K562 (cell line): ENCODE measurements at regions not wholly inside any gene's neighbourhood (a gene's known extent, or its start where the extent isn't known, plus 50 kb on each side); places are given as distances from the start of the nearest gene placed in this dataset.
A peak's percentile ranks its signal among the peaks of the same experiment; 100 is the strongest.

ENCODE experiments used
- BDP1 ChIP-seq: IDR thresholded peaks from 3 replicates; pipeline ENCODE4 v1.6.1; 2011; ENCODE audit not compliant: insufficient read length, insufficient read depth
- CBX5 ChIP-seq: IDR thresholded peaks from 2 replicates; pipeline ENCODE4 v1.6.1; 2014; ENCODE audit warnings: low read depth, borderline replicate concordance
- ELF1 ChIP-seq: fragments of 200-800 bp; sonication (Bioruptor generic); IDR thresholded peaks from 2 replicates; pipeline ENCODE4 v1.6.1; 2016; ENCODE audit warnings: missing genetic modification characterization, missing compliant biosample characterization
- MTA3 ChIP-seq: fragments of 450-650 bp; formaldehyde crosslinking; IDR thresholded peaks from 2 replicates; pipeline ENCODE4 v1.6.1; 2017; ENCODE audit warnings: mild to moderate bottlenecking, borderline replicate concordance
- PHF8 ChIP-seq: fragments of 200-600 bp; sonication (generic); IDR thresholded peaks from 2 replicates; pipeline ENCODE4 v1.6.1; 2012; ENCODE audit warnings: mixed run types, mild to moderate bottlenecking, inconsistent platforms, low read length, moderate library complexity, borderline replicate concordance
- RB1 ChIP-seq: fragments of 450-650 bp; IDR thresholded peaks from 2 replicates; pipeline ENCODE4 v1.6.1; 2017; ENCODE audit warnings: low read depth, mild to moderate bottlenecking
- REST ChIP-seq, 2 experiments: fragments of 450-650 bp; formaldehyde crosslinking in 1 of 2; IDR thresholded peaks; 2 replicates each; pipeline versions ENCODE4 v1.4.0 to v1.6.1; 2014 to 2020; ENCODE audit warnings: mild to moderate bottlenecking in 2 of 2, borderline replicate concordance in 1 of 2, low read depth in 1 of 2
- SP1 ChIP-seq: sonication (generic); formaldehyde crosslinking; IDR thresholded peaks from 2 replicates; pipeline ENCODE4 v1.8.1; 2022; ENCODE audit warnings: mild to moderate bottlenecking, missing genetic modification reagents
- TCF7L2 ChIP-seq: fragments of 150-350 bp; IDR thresholded peaks from 2 replicates; pipeline ENCODE4 v1.6.1; 2016; ENCODE audit warnings: low read depth, mild to moderate bottlenecking, low read length, moderate library complexity
- TEAD2 ChIP-seq: fragments of 450-650 bp; IDR thresholded peaks from 2 replicates; pipeline ENCODE4 v1.6.1; 2016; ENCODE audit warnings: missing genetic modification characterization, control low read depth, missing compliant biosample characterization
- VEZF1 ChIP-seq: fragments of 200-800 bp; sonication (Bioruptor generic); IDR thresholded peaks from 2 replicates; pipeline ENCODE4 v1.6.1; 2017; ENCODE audit warnings: missing genetic modification characterization, missing compliant biosample characterization
- YY1 ChIP-seq, 3 experiments: IDR thresholded peaks; 2 replicates each; pipeline ENCODE4 v1.6.1; 2011; ENCODE audit warnings: low read length in 2 of 3, mild to moderate bottlenecking in 2 of 3, moderate library complexity in 2 of 3, borderline replicate concordance in 1 of 3, control low read depth in 1 of 3, low read depth in 1 of 3; ENCODE audit not compliant: insufficient read depth in 3 of 3, insufficient replicate concordance in 2 of 3, control insufficient read depth in 1 of 3, insufficient read length in 1 of 3; ENCODE audit errors: extremely low read depth in 1 of 3
- ZNF445 ChIP-seq: fragments of 250-450 bp; sonication (Bioruptor Pico); IDR thresholded peaks from 2 replicates; pipeline ENCODE4 v1.4.0; 2020; ENCODE audit warnings: low read depth, mild to moderate bottlenecking, moderate library complexity
- ZNF639 ChIP-seq, 2 experiments: fragments of 200-800 bp in 1 of 2; sonication (Bioruptor generic) in 1 of 2; sonication (generic) in 1 of 2; formaldehyde crosslinking in 1 of 2; IDR thresholded peaks in 1 of 2; conservative IDR thresholded peaks in 1 of 2; 2 replicates each; pipeline versions ENCODE4 v1.5.0 to v1.6.1; 2016 to 2020; ENCODE audit warnings: missing compliant biosample characterization in 1 of 2, missing genetic modification characterization in 1 of 2, missing genetic modification reagents in 1 of 2
- ZNF717 ChIP-seq: fragments of 250-450 bp; sonication (Bioruptor Pico); IDR thresholded peaks from 2 replicates; pipeline ENCODE4 v1.5.0; 2021

- peak; percentile 14; the same call in 1 of the 2 replicates for TF ChIP-seq REST (IDR thresholded peaks at IDR 0.05; ENCODE audit: borderline replicate concordance)
- no peak for TF ChIP-seq REST (CRISPR knock-in tag; IDR thresholded peaks at IDR 0.05; ENCODE audit: low read depth)
- peak in 2 of 3 experiments; percentile 24 to 48 for TF ChIP-seq YY1 (IDR thresholded peaks at IDR 0.05; ENCODE audit: borderline replicate concordance in 1 of 3, control insufficient read depth in 1 of 3, extremely low read depth in 1 of 3, insufficient read depth in 3 of 3, insufficient read length in 1 of 3, insufficient replicate concordance in 2 of 3, low read depth in 1 of 3, low read length in 2 of 3)
- no peak for TF ChIP-seq ZNF639 (CRISPR knock-in tag; conservative IDR thresholded peaks at IDR 0.05 in 1 of 2, IDR thresholded peaks at IDR 0.05 in 1 of 2)
- peak; percentile 66; the same call in 1 of the 2 replicates for TF ChIP-seq PHF8
- no peak for TF ChIP-seq ZNF717 (CRISPR knock-in tag)
- peak; percentile 60 for TF ChIP-seq VEZF1
- TF ChIP-seq ELF1 (tag): peak; percentile 37; the same call in 1 of the 2 replicates
- no peak for TF ChIP-seq BDP1
- TF ChIP-seq RB1: peak; percentile 53; the same call in 1 of the 2 replicates
- TF ChIP-seq CBX5: no peak
- no peak for TF ChIP-seq MTA3
- no peak for TF ChIP-seq TCF7L2
- no peak for TF ChIP-seq ZNF445 (CRISPR knock-in tag)
- TF ChIP-seq TEAD2 (tag): no peak
- no peak for TF ChIP-seq SP1 (CRISPR knock-in tag)
Measured at GRCh38 chr22:25404928-25405816, 159.3 kb upstream of the GRK3 start (continued).
